ENCODE measurements at regions not wholly inside any gene's neighbourhood (a gene's known extent, or its start where the extent isn't known, plus 50 kb on each side); places are given as distances from the start of the nearest gene placed in this dataset.

GRCh38 chr5:120841830-120842229 lies 377.7 kb downstream of the PRR16 start (continued):
- TF ChIP-seq, protein P1, sequence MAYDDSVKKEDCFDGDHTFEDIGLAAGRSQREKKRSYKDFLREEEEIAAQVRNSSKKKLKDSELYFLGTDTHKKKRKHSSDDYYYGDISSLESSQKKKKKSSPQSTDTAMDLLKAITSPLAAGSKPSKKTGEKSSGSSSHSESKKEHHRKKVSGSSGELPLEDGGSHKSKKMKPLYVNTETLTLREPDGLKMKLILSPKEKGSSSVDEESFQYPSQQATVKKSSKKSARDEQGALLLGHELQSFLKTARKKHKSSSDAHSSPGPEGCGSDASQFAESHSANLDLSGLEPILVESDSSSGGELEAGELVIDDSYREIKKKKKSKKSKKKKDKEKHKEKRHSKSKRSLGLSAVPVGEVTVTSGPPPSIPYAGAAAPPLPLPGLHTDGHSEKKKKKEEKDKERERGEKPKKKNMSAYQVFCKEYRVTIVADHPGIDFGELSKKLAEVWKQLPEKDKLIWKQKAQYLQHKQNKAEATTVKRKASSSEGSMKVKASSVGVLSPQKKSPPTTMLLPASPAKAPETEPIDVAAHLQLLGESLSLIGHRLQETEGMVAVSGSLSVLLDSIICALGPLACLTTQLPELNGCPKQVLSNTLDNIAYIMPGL (CRISPR knock-in tag; IDR thresholded peaks at IDR 0.05; ENCODE audit: borderline replicate concordance): no peak
- TF ChIP-seq, protein P2, sequence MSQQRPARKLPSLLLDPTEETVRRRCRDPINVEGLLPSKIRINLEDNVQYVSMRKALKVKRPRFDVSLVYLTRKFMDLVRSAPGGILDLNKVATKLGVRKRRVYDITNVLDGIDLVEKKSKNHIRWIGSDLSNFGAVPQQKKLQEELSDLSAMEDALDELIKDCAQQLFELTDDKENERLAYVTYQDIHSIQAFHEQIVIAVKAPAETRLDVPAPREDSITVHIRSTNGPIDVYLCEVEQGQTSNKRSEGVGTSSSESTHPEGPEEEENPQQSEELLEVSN (IDR thresholded peaks at IDR 0.05; ENCODE audit: borderline replicate concordance, low read depth): no peak
- TF ChIP-seq, protein P3, sequence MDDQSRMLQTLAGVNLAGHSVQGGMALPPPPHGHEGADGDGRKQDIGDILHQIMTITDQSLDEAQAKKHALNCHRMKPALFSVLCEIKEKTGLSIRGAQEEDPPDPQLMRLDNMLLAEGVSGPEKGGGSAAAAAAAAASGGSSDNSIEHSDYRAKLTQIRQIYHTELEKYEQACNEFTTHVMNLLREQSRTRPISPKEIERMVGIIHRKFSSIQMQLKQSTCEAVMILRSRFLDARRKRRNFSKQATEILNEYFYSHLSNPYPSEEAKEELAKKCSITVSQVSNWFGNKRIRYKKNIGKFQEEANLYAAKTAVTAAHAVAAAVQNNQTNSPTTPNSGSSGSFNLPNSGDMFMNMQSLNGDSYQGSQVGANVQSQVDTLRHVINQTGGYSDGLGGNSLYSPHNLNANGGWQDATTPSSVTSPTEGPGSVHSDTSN (IDR thresholded peaks at IDR 0.05): no peak
- TF ChIP-seq CBX8 (IDR thresholded peaks at IDR 0.05) (no peak), ZSCAN20 (CRISPR knock-in tag; IDR thresholded peaks at IDR 0.05) (no peak), JUNB (IDR thresholded peaks at IDR 0.05) (no peak), FOXS1 (CRISPR knock-in tag; IDR thresholded peaks at IDR 0.05) (no peak), MAFK (IDR thresholded peaks at IDR 0.05; ENCODE audit: partially characterized antibody) (no peak), FOSL2 (IDR thresholded peaks at IDR 0.05) (no peak), FOSL2 (CRISPR knock-in tag; IDR thresholded peaks at IDR 0.05) (no peak)
- TF ChIP-seq, protein P4, sequence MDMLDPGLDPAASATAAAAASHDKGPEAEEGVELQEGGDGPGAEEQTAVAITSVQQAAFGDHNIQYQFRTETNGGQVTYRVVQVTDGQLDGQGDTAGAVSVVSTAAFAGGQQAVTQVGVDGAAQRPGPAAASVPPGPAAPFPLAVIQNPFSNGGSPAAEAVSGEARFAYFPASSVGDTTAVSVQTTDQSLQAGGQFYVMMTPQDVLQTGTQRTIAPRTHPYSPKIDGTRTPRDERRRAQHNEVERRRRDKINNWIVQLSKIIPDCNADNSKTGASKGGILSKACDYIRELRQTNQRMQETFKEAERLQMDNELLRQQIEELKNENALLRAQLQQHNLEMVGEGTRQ (IDR thresholded peaks at IDR 0.05): no peak

DNA sequence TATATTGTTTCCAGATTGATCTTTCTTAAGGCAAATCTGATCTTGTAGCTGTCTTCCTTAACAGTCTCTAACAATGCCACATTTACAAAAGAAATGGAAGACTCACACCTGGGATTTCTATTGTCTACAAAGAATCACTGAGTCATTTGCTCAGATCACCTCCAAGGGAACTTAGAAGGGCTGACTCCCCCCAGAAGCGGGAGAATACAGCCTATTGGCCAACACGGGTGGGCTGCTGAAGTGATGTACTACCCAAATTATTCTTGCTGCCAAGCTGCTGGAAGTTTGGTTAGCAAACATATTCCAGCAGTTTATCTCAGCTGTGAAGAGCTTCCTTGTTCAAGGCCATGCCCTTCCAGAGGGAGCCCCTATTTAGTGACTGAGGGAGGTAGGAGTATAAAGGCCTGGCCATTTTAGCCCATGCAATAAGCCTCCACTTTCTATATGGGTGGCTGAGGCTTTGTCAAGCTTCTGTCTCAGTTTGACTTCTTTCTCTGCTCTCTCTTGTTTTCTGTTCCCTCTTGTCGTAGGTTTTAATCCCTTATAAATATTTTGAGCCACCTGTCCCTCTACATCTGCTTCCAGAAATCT lies 379.4 kb downstream of the PRR16 start:
- ATAC-seq: no peak

More for the DNA sequence above, 379.4 kb downstream of the PRR16 start:
- ChIA-PET CTCF (no interaction called here), POLR2A (no interaction called here)
- FAIRE-seq (no peak), DNase-seq (ENCODE audit: low read depth in 1 of 2, low spot score in 1 of 2) (no peak)
- WGBS (ENCODE audit: missing lambda C conversion rate): 40% methylated on average over 3 of the region's 3 CpGs
- Histone ChIP-seq H3K4me2 (no peak overlapping the region), H3K9me3 (no peaks in the 10 kb centered on the region), H3K27ac (no peak overlapping the region), H3K4me1 (no peaks in the 10 kb centered on the region), H3K4me3 (no peak overlapping the region)
- TF ChIP-seq HDAC2 (IDR thresholded peaks at IDR 0.05) (no peak), CTCF (IDR thresholded peaks at IDR 0.05) (no peak), ELK1 (IDR thresholded peaks at IDR 0.05; ENCODE audit: low read depth, low read length) (no peak), FOXS1 (CRISPR knock-in tag; IDR thresholded peaks at IDR 0.05) (no peak)
- TF ChIP-seq, protein P1 (CRISPR knock-in tag; IDR thresholded peaks at IDR 0.05; ENCODE audit: borderline replicate concordance): no peak
